Osteoblast (primary cell): ENCODE measurements at regions not wholly inside any gene's neighbourhood (a gene's known extent, or its start where the extent isn't known, plus 50 kb on each side); places are given as distances from the start of the nearest gene placed in this dataset.

Experiments used
- DNase-seq: peaks from one replicate; pipeline ENCODE4 v3.0.0; 2011; ENCODE audit warnings: low spot score, mixed read lengths; ENCODE audit not compliant: insufficient read length; ENCODE audit errors: missing footprints
- H2AFZ ChIP-seq: 2 replicates; pipeline ENCODE4 v1.6.0; 2011; ENCODE audit warnings: mild to moderate bottlenecking, low read length
- H3K27ac ChIP-seq: 2 replicates; pipeline ENCODE4 v1.5.1; 2011; ENCODE audit warnings: mild to moderate bottlenecking, low read depth, low read length, moderate library complexity
- H3K27me3 ChIP-seq: 2 replicates; pipeline ENCODE4 v1.6.0; 2012; ENCODE audit warnings: mild to moderate bottlenecking, control low read depth, inconsistent platforms, low read length, moderate library complexity; ENCODE audit not compliant: insufficient read depth
- H3K36me3 ChIP-seq: 2 replicates; pipeline ENCODE4 v1.5.1; 2011; ENCODE audit warnings: mild to moderate bottlenecking, low read length, control low read depth, moderate library complexity; ENCODE audit not compliant: insufficient read depth
- H3K4me1 ChIP-seq: 2 replicates; pipeline ENCODE4 v1.5.1; 2011; ENCODE audit warnings: mild to moderate bottlenecking, low read length, control low read depth, moderate library complexity; ENCODE audit not compliant: insufficient read depth
- H3K4me2 ChIP-seq: 2 replicates; pipeline ENCODE4 v1.6.0; 2011; ENCODE audit warnings: mild to moderate bottlenecking, low read length; ENCODE audit not compliant: insufficient read depth
- H3K4me3 ChIP-seq: fragments of 200-600 bp; sonication (generic); 3 replicates; pipeline ENCODE4 v1.5.1; 2012; ENCODE audit warnings: mild to moderate bottlenecking, low read length, inconsistent platforms; ENCODE audit not compliant: insufficient read depth
- H3K79me2 ChIP-seq: 2 replicates; pipeline ENCODE4 v1.6.0; 2012; ENCODE audit warnings: mild to moderate bottlenecking, low read length, control low read depth, inconsistent platforms; ENCODE audit not compliant: insufficient read depth
- H3K9me3 ChIP-seq: 2 replicates; pipeline ENCODE4 v1.5.1; 2011; ENCODE audit warnings: low read depth, low read length, control low read depth
- H4K20me1 ChIP-seq: 2 replicates; pipeline ENCODE4 v1.6.0; 2012; ENCODE audit warnings: mild to moderate bottlenecking, low read length, control low read depth; ENCODE audit not compliant: insufficient read depth
- TF ChIP-seq, protein P1 (sequence below): IDR thresholded peaks from 2 replicates; pipeline ENCODE4 v1.5.1; 2011; ENCODE audit warnings: mild to moderate bottlenecking, low read depth, low read length, moderate library complexity; ENCODE audit errors: extremely low read depth

DNA sequence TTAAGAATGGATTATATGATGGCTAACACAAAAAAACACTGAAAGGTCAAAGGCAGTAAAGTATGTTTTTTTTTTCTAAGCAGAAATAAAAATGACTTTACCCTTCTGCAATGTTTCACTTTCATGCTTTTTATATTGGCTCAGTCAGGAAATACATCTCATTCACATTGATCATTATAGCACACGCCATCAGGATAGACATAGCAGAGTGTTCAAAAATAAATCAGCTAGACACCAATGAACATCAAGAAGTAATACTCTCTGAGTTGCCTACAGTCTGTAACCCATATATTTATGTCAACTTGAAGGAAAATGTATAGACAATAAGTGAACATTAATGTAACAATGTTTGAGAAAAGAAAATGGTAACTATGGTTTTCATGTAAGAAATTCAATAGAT is 535.2 kb upstream of the EPHA7 start:
- no peaks in the 10 kb centered on the region for H3K79me2 ChIP-seq
- H3K4me1 ChIP-seq = no peaks in the 10 kb centered on the region
- no peak overlapping the region for H3K4me2 ChIP-seq

GRCh38 chr6:93943661-93944060 is 524.3 kb upstream of the EPHA7 start:
- Histone ChIP-seq H4K20me1 (no peaks in the 10 kb centered on the region), H3K9me3 (peaks cover 5% of the 10 kb centered on the region), H3K36me3 (no peaks in the 10 kb centered on the region), H3K4me3 (no peak overlapping the region), H3K79me2 (no peaks in the 10 kb centered on the region), H2AFZ (no peak overlapping the region), H3K4me2 (no peak overlapping the region), H3K27me3 (no peaks in the 10 kb centered on the region), H3K4me1 (no peaks in the 10 kb centered on the region), H3K27ac (no peak overlapping the region)
- TF ChIP-seq, protein P1, sequence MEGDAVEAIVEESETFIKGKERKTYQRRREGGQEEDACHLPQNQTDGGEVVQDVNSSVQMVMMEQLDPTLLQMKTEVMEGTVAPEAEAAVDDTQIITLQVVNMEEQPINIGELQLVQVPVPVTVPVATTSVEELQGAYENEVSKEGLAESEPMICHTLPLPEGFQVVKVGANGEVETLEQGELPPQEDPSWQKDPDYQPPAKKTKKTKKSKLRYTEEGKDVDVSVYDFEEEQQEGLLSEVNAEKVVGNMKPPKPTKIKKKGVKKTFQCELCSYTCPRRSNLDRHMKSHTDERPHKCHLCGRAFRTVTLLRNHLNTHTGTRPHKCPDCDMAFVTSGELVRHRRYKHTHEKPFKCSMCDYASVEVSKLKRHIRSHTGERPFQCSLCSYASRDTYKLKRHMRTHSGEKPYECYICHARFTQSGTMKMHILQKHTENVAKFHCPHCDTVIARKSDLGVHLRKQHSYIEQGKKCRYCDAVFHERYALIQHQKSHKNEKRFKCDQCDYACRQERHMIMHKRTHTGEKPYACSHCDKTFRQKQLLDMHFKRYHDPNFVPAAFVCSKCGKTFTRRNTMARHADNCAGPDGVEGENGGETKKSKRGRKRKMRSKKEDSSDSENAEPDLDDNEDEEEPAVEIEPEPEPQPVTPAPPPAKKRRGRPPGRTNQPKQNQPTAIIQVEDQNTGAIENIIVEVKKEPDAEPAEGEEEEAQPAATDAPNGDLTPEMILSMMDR = no peak
- no peak for DNase-seq

More for the DNA sequence above, 535.2 kb upstream of the EPHA7 start:
- H3K27me3 ChIP-seq = no peaks in the 10 kb centered on the region
- no peak overlapping the region for H3K27ac ChIP-seq
- H2AFZ ChIP-seq = no peak overlapping the region
- no peaks in the 10 kb centered on the region for H4K20me1 ChIP-seq
- DNase-seq = no peak
- no peak overlapping the region for H3K4me3 ChIP-seq
- TF ChIP-seq, protein P1 = no peak
- no peaks in the 10 kb centered on the region for H3K9me3 ChIP-seq
- no peaks in the 10 kb centered on the region for H3K36me3 ChIP-seq

GRCh38 chr6:93940381-93940780 is 521.0 kb upstream of the EPHA7 start:
- Histone ChIP-seq H4K20me1 (no peaks in the 10 kb centered on the region), H3K4me3 (no peak overlapping the region), H3K79me2 (no peaks in the 10 kb centered on the region), H3K4me1 (no peaks in the 10 kb centered on the region), H3K9me3 (no peaks in the 10 kb centered on the region), H3K27me3 (no peaks in the 10 kb centered on the region), H2AFZ (no peak overlapping the region), H3K36me3 (no peaks in the 10 kb centered on the region), H3K4me2 (no peak overlapping the region), H3K27ac (no peak overlapping the region)
- TF ChIP-seq, protein P1 = no peak
- DNase-seq = no peak

DNA sequence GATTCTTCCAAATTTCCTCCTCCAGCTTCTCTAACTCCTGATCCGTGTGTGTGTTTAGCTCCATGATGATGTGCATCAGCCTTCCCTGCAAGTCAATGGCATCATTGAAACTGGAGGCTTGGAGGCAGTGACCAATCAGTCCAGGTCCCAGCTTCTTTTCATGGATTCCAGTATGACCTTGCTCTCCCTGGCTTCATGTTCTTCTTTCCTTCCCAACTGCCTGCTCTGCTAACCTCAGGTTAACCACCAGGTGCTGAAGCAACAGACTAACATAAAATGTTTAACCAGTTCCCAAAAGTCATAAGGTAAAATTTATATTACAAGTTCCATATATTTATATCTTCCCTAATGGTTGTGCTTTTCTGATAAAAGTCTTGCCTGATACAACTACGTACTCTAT is 512.8 kb upstream of the EPHA7 start:
- H2AFZ ChIP-seq = no peak overlapping the region
- no peak overlapping the region for H3K27ac ChIP-seq
- no peaks in the 10 kb centered on the region for H3K36me3 ChIP-seq
- H3K4me3 ChIP-seq = no peak overlapping the region
- no peak for DNase-seq
- no peaks in the 10 kb centered on the region for H3K4me1 ChIP-seq
- TF ChIP-seq, protein P1 = no peak
- no peaks in the 10 kb centered on the region for H4K20me1 ChIP-seq
- peaks cover 2% of the 10 kb centered on the region for H3K9me3 ChIP-seq
- no peaks in the 10 kb centered on the region for H3K27me3 ChIP-seq
- no peaks in the 10 kb centered on the region for H3K79me2 ChIP-seq
- no peak overlapping the region for H3K4me2 ChIP-seq
